ENCODE measurements at regions not wholly inside any gene's neighbourhood (a gene's known extent, or its start where the extent isn't known, plus 50 kb on each side); places are given as distances from the start of the nearest gene placed in this dataset.

DNA sequence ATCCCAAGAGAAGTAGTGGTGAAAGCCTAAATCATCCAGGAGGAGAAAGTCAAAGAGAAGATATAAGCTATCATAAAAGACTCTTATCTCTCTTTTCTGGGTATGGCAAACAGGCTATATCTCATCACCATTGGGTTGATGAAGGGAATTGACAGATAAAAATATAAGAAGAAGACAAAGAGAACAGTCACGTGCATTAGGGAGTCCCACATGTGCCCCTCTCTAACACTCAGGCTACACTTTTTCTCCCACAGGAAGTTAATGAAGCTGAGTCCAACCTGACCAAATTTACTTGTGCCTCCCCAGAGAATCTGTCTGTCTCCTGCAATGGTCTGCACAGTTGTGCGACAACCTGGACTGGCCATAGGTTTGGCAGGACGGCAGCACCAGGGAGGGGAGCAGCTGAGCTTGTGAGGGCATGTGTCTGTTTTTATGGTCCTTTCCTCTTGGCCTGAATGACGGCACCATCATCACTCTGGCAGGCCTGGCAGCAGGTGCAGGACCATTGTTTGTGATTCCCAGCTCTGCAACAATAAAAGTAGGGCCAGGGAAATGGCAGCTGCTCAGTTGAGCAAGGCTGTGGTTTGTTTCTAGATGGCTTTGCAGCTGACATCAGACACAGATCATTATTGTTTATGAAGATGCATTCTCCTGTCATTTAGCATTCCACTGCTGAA is 144.5 kb upstream of the MCHR2 start:
- TF ChIP-seq, protein P1, sequence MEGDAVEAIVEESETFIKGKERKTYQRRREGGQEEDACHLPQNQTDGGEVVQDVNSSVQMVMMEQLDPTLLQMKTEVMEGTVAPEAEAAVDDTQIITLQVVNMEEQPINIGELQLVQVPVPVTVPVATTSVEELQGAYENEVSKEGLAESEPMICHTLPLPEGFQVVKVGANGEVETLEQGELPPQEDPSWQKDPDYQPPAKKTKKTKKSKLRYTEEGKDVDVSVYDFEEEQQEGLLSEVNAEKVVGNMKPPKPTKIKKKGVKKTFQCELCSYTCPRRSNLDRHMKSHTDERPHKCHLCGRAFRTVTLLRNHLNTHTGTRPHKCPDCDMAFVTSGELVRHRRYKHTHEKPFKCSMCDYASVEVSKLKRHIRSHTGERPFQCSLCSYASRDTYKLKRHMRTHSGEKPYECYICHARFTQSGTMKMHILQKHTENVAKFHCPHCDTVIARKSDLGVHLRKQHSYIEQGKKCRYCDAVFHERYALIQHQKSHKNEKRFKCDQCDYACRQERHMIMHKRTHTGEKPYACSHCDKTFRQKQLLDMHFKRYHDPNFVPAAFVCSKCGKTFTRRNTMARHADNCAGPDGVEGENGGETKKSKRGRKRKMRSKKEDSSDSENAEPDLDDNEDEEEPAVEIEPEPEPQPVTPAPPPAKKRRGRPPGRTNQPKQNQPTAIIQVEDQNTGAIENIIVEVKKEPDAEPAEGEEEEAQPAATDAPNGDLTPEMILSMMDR (IDR thresholded peaks at IDR 0.05): no peak
- DNase-seq (no peak), ATAC-seq (no peak)
- Histone ChIP-seq H3K9me3 (no peaks in the 10 kb centered on the region), H3K4me3 (no peak overlapping the region), H3K4me1 (no peaks in the 10 kb centered on the region), H3K27me3 (no peaks in the 10 kb centered on the region), H3K36me3 (no peaks in the 10 kb centered on the region), H3K27ac (no peak overlapping the region)
- intact Hi-C loops (cut with DNase I): no loop called here

DNA sequence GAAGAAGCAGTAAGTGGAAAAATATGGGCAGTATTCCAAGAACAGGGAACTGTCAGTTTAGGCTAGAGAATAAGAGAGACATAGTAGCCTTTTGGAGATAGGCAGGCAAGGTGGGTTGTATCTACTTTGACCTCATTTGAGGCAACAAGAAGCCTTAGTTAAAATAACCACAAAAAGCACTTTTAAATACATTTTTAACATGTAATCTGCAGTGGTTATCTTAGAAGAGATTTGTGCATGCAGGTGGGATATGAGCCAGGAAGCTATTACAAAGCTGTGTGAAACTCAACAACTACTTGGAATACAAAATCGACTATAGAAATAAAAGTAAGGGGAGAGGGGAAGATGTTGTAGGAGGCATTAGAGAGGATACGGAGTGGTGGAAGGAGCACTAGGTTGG is 143.7 kb upstream of the MCHR2 start:
- DNase-seq: no peak
- Histone ChIP-seq H3K4me1 (no peaks in the 10 kb centered on the region), H3K4me3 (no peak overlapping the region), H3K27me3 (no peaks in the 10 kb centered on the region), H3K36me3 (no peaks in the 10 kb centered on the region), H3K27ac (no peak overlapping the region), H3K9me3 (no peaks in the 10 kb centered on the region)
- no peak for ATAC-seq
- intact Hi-C loops (cut with DNase I): no loop called here
- TF ChIP-seq, protein P1 (IDR thresholded peaks at IDR 0.05): no peak

DNA sequence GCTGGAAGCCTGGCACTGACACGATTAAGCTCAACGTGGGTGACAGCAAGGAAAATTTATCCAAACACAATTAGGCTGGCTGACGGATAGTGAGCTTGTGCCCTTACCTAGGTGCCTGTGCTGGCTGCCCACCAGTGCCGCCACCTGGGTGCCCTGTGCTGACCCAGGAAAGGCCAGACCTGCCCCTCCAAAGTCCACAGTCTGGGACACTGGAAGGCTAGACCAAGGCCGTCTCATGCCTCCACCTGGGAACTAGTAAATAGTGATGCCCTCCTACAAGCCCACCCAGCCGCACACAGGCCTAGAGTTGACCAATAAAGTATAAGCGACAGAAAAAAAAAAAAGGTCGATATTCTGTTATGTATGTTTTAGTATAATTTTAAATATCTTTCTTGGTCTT is 142.6 kb upstream of the MCHR2 start:
- Histone ChIP-seq H3K36me3 (no peaks in the 10 kb centered on the region), H3K9me3 (peaks cover 0 to 2% of the 10 kb centered on the region in 2 donors), H3K27me3 (no peaks in the 10 kb centered on the region), H3K4me3 (no peak overlapping the region), H3K4me1 (no peaks in the 10 kb centered on the region), H3K27ac (no peak overlapping the region)
- no peak for ATAC-seq
- TF ChIP-seq, protein P1 (IDR thresholded peaks at IDR 0.05): no peak
- intact Hi-C loops (cut with DNase I): no loop called here
- DNase-seq: no peak

DNA sequence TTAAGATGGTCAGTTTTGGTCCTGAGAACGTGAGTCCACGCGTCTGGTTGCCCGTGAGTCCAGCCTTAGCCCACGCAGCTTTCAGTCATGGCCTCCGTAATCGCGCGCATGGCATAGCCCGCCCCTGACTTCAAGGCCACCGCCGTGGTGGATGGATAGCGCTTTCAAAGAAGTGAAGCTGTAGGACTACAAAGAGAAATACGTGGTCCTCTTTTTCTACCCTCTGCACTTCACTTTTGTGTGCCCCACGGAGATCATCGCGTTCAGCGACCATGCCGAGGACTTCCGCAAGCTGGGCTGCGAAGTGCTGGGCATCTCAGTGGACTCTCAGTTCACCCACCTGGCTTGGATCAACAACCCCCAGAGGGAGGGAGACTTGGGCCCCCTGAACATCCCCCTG is 142.0 kb upstream of the MCHR2 start:
- TF ChIP-seq, protein P1 (IDR thresholded peaks at IDR 0.05): no peak
- H3K27me3 ChIP-seq: no peaks in the 10 kb centered on the region
- ATAC-seq (no peak), DNase-seq (peak in 1 of 4 donors; percentile 58)
- H3K36me3 ChIP-seq: no peaks in the 10 kb centered on the region
- H3K9me3 ChIP-seq: peaks cover 0 to 6% of the 10 kb centered on the region in 2 donors
- intact Hi-C loops (cut with DNase I): no loop called here
- no peak overlapping the region for H3K4me3 ChIP-seq
- H3K4me1 ChIP-seq: no peaks in the 10 kb centered on the region
- H3K27ac ChIP-seq: no peak overlapping the region

DNA sequence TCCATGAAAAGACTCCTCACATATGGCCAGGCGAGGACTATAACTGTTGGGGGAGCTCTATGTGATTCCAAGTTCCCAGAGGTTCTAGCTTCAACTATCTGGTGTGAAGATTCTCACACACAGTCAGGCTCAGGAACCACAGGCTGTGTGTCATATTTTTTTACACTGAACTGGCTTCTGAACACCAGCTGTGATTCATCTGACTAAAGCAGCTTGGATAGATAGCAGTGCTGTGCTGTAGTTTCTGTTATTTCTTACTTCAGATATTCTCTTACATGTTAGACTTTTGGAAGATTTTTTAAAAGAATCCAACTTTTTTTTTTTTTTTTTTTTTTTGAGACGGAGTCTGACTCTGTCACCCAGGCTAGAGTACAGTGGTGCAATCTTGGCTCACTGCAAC is 140.7 kb upstream of the MCHR2 start:
- Histone ChIP-seq H3K9me3 (peaks cover 0 to 15% of the 10 kb centered on the region in 2 donors), H3K4me1 (no peaks in the 10 kb centered on the region), H3K27ac (no peak overlapping the region), H3K27me3 (no peaks in the 10 kb centered on the region), H3K4me3 (no peak overlapping the region), H3K36me3 (no peaks in the 10 kb centered on the region)
- TF ChIP-seq, protein P1 (IDR thresholded peaks at IDR 0.05): no peak
- intact Hi-C loops (cut with DNase I): no loop called here
- ATAC-seq (no peak), DNase-seq (no peak)

Measured in left lung (tissue), 4 donors.